HG03342 (cell line): ENCODE measurements at regions not wholly inside any gene's neighbourhood (a gene's known extent, or its start where the extent isn't known, plus 50 kb on each side); places are given as distances from the start of the nearest gene placed in this dataset.

ENCODE experiments used
- ATAC-seq: cut with Tn5 transposase; IDR thresholded peaks from one replicate; pipeline ENCODE4 v1.9.1; 2021; ENCODE audit warnings: mild to moderate bottlenecking, moderate library complexity; ENCODE audit not compliant: unreplicated experiment

DNA sequence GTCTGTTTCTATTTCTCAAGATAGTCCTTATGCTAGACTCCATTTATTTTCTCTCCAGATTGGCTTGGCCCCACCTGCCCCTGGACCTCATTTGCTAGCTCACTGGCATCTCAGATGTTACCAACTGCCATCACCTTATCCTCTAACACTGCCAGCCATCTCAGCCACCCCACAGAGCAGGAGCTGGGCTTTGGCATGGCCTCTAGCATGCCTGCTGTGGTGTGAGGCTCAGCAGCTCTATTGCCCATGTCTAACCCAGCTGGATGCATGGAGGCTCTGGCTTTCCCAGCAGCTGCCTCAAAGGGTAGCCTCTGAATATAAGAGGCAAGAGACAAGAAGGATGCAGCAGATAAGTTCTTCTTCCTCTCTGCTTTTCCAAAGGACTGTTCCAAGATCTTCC, 373.4 kb downstream of the TNS1 start:
- ATAC-seq = no peak

DNA sequence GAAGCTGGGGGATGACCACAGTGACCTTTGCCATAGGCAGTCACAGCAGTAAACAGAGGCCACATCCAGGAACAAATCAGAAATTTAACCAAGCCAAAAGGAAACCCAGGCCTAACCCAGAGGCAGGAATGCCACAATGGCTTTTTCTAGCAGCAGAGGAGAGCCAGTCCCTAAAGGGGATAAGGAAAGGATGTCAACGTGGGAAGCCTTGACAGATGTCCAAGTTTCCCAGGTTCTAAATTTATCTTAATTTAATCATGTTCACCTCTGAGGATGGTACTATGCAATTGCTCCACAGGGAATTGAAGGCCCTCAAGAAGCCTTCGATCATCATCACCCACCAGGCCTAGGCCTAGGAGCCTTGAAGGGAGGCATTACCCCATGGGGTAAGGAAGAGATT, 374.7 kb downstream of the TNS1 start:
- no peak for ATAC-seq

DNA sequence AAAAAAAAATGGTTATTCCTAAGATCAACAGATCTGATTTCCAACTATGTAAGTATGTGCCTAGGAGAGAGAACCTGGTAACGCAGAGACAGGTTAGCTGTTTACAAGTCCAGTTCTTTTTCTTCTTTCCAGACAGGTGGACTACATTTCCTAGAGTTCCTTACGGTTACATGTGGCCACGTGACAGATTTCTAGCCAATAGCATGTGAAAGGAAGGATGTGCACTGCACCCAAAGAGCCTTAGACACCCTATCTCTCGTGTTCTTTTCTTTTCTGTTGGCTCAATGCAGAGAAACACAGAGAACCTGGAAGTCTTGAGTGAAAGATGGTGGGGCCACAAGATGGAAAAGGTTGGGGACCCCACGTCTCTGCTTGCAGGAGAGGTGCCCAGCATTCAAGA, 375.9 kb downstream of the TNS1 start:
- ATAC-seq = no peak

DNA sequence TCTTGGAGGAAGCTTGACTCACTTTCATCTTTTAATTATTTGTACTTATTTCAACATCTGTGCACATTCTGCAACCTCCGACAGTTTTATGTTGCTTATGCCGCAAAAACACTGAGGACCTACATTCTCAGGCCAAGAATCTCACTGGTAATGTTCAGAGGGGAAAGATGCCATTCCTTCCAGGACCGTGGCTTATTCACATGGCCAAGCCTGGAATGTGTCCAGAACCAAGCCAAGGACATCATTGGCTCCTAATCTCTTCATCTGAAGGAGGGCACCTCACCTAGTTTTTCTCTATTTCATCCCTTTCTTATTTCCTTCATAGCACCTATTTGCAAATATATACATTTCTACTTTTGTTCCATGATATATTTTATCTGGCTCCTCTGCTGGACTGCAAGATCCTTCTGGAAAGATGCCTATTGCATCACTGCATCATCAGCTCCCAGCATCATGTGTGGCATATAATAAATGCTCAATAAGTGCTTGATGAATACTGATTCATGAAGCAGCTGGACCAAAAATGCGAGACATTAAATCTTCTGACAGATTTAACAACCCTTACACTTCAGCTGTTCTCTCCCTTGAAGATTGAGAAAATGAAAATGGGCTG, 377.1 kb downstream of the TNS1 start:
- ATAC-seq = no peak

DNA sequence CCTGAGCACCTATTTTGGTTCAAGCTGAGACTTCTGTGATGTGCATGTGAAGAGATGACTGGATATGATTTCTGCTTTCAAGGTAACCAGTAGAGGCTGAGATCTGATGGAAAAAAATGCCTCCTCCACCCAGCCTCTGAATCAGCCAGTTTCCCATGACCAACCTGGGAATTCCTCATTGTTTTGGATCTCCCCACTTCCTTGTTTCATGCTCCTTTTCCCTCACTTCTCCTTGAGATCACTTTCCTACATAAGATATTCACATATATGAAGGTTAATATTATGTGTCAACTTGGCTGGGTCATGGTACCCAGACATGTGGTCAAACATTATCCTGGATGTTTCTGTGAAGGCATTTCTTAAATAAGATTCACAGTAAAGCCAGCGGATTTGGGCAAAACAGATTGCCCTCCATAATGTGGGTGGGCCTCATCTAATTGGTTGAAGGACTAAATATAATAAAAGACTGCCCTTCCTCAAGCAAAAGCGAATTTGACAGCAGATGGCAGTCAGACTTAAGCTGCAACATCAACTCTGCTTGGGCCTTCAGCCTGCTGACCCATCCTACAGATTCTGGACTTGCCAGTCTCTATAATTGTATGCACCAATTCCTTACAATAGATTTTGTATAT, 379.4 kb downstream of the TNS1 start:
- no peak for ATAC-seq

DNA sequence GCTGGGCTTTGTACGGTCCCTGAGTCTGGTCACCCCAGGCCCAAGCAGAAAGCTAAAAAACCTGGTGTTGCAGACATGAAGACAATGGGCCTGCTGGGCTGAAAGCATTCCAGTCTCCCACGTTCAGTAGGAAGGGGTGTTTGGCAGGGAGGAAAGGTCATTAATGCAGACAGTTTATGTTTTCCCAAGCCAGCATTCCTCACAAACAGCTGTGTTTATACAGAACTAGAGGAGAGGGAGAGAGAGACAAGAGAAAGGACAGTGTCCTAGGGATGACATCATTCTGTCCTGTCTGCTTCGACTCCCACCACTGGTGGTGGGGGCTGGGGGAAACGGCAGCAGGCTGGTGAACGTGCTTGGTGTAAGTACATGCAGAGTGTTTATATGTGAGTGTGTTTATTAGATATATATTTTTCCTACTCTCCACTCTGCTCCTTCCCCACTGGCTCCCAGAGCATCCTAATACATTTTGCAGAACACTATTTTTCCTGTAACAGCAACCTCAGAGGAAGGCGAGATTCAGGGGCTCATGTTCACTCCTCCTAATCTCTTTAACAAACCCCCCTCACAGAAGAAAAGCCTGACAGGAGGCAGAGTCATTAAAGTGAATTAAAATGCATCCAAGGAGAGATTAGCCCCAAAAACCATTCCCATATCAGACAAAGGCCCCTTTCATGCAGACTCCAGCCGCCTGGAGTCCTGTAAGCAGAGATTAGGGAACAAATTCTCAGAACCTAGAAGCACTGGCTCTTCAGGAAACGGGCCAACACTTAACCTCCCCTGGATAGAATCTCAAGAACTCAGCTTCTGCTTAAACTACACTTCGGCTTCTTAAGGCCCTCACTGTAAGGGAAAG, 380.4 kb downstream of the TNS1 start:
- ATAC-seq = no peak

DNA sequence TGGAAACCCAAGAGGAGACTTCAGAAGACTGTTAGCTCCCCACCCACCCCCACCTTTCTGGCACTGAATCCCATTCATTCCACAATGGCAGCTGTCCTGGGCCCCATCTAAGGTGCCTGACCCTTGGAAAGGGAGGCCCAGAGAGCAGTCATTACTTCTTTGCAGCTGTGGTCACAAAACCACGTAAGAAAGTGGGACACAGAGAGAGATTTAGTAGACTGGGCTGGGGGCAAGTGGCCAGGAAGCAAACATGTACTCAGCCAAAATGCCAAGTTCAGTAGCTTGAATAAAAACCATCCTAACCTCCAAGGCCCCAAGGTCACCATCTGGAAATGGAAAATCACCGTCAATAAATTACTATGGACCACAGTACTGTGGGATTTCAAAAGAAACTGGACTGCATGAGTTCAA, 381.4 kb downstream of the TNS1 start:
- ATAC-seq = no peak

DNA sequence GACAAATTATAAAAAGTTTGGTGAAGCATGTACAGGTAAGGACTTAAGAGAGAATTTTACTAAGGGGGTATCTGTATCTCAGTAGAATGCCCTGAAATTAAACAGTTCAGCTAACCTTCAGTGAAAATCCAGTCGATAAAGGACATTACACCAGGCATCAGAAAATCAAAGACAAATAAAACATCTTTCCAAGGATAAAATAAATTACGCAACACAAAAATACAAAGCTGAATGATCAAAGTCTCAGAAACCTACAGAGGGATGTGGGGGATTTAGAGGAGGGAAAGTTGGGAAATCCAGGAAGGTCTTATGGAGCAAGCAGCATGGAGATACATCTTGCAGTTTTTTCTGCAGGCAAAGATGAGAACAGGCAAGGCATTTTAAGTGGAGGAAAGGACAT, 384.1 kb downstream of the TNS1 start:
- ATAC-seq = no peak

DNA sequence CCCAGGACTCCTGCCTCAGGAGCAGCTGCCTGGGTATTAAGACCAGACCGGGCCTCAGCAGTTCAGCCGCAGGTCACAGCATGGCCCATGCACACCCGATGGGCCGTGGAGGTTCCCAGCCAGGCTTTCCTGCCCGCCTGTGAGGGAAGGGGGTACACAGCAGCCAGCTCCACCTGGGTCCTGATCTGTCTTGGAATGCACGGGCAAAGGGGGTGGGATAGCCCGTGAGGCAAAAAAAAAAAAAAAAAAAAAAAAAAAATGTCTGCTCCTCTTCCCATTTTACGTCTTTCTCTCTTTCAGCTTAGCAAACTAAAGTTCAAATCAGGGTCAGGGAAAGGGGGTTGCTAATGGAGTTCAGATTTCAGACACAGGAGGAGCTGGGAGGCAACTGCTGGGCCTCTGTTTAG, 385.2 kb downstream of the TNS1 start:
- no peak for ATAC-seq

DNA sequence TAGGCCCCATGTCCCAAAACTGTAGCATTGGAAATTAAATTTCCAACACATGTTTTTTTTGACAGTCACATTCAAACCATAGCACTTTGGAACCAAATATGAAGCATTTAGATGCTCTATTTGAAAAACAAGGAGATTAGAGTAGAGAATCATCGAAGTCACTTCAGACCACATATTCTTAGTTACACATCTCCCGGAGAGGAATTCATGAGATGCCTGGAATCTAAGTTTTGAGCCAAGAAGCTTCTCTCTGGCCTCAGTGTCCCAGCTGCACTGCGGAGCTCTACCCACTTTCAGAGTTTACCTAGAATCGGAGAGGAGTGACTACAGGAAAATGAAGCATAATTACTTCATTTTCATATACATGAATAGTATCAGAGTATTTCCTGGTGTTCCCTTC, 385.9 kb downstream of the TNS1 start:
- ATAC-seq = no peak

DNA sequence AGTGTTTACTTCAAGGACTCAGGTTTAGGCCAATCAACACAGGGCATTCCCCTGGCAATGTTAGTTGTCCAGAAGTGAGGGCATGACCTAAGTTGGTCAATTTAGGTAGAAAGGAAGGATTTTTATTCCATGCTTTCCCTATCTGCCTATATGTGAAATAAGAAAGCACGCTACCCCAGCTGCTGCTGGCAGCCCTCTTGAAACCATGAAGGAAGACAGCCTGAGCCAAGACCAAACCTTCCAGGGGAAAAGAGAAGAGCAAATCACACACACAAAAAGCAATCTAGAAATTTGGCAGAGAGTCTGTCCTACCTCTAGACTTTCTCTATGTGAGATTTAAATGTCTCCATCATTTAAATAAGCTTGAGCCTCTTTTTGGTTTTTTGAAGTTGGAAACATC, 387.6 kb downstream of the TNS1 start:
- no peak for ATAC-seq

DNA sequence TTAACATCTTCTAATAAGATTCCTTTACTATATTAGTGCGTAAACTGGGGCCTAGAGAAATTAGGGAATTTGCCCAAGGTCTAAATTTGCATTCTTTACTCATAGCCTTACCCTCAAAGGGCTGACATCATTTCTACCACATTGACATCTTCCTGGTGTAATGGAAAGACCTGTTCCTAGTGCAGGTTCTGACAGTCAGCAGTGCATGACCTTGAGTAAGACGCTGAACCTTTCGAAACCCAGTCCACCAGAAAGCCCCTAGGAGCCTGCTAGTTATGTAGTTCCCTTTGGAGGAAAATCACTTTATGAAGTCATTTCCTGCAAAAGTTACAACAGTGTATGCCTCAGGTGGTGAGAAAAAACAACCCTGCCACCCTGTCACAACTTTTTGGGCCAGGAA, 388.3 kb downstream of the TNS1 start:
- peak; percentile 59 for ATAC-seq

DNA sequence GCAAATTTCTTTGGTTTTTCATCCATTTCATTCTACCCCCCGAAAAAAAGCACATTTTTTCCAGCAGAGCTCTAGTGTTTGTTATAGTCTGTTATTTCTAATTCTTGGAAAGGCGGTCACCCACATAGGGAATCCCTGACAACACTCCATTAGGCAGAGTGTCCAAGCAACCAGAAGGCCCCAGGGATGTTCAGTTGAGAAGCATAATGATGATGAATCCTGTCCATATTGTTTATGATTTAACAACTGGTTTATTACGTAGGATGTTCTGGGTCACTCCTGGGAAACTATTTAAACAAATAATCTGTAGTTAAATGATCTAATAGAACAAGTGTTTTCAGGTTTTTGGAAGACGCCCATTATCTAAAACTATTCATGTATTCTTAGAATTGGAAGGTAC, 388.7 kb downstream of the TNS1 start:
- ATAC-seq = no peak

DNA sequence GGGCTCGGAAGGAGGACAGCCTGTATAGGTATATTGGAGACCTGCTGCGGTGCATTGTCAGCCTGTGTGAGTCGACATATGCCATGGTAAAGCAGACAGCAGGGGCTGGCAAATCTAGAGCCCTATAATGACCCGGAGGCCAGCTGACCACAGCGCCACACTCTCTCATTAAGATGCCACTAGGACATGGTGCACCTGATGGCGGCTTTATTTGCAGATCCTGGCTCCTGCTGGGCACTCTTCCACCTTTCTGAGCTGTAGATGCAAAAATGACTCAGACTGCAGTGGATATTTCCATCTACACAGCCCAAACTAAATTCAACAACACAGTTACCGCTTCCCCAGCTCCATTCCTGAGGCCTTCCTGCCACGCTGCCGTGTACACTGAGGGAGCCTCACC, 389.9 kb downstream of the TNS1 start:
- ATAC-seq = no peak

DNA sequence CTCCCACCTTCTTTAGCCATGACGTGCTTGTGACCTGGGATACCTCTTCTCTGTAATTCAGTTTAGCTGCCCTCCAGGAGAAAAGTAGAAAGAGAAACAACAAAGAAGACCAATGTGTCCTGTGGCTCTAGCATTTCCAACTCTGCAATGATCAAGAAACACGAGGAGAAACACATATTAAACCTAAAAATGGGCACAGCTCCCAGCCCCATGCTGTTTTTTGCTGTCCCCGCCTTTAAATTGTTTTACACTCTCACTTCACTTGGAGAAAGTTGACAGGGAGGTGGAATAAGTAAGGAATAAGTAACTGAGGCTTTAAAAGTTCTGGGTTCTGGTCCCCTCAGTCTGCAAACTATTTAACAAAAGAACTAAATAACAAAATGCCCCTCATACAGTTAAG, 390.6 kb downstream of the TNS1 start:
- ATAC-seq = no peak

DNA sequence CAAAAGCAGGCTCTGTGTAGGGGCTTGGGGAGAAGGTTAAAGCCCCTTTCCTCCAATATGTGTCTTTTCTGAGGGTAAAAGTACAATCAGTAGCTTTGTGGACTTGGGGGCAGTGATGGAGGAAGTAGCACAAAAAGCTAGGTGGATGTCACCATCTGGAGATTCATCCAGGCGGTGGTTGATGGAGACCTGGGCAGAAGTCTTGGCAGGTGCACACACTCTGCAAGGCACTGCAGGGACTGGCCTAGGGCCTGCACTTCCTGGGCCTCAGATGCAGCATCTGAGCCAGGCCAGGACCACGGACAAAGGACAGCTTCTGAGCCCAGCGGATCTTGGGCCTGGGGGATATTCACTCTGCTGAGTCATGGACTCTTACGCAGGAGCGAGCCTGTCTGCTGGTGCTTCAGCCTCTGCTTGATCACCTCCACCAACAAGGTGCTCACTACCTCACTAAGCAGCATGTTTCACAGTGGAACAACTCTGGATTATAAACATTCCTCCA, 391.1 kb downstream of the TNS1 start:
- ATAC-seq = no peak

DNA sequence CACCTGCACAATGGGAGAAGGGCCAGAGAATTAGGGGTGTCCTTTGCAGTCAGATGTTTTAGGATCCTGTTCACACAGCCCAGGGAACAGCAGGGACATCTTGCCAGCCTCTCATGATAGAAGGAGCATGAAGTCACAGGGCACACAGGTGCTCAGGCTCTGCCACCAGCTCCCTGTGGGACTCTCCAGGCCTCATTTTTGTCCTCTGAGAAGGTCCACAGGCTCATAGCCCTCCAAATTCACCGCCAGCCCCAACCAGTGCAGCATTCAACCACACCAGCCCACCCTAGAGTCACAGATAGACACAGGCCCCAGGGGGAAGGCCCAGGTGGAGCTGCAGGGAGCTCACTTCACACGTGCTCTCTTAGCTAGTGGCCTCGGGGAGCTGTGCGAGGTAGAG, 391.7 kb downstream of the TNS1 start:
- ATAC-seq = no peak

DNA sequence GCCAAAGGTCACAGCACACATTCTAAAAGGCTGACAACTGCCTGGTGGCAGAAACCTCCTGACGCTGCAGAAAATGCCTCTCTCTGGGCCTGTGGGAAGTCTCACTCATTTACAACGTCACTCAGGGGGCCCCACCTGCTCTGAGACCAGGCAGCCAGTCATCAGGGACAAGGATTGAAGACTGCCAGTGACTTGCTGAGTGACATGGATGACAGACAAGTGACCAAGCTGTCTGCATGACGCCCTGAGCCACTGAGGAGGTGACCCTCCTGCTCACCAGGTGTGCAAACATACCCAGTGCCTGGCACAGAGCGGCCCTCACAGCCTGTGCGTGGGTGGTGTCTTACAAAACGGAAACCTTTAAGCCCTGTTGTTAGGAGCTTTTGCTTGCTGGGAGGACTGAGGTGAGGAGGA, 392.4 kb downstream of the TNS1 start:
- no peak for ATAC-seq

DNA sequence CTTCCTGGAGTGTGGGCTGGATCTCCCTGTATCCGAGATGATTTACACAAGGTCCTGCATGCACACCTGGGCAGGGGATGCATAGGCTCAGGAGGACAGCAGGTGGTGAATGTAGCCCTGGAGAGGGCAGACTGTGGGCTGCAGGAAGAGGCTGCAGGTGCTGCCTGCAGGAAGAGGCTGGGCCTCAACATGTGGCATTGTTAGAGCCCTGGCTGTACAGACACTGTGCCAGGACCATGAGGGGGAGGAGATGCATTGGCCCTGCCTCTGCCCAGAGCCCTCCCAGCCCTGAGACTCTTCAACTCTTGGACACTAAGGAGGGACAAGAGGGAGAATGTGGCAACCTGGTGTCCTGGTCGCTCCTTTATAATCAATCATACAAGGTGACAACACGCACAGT, 392.8 kb downstream of the TNS1 start:
- ATAC-seq = no peak

DNA sequence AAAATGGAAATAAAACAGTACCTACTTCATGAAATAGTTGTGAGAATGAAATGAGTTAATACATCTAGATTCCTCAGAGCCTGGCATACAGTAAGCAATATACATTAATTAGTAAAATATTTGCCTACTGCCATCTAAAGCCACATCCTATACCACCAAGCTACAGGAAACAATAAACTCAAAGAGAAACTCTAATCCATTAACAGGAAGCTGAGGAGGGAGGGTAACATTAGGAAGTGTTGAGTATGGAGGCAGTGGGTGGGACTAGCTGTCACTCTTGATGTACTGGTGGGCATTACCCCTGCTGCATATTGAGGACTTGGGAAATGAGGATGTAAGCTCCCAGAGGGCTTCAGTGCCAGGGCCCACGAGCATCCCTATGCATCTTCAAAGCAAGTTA, 396.5 kb downstream of the TNS1 start:
- no peak for ATAC-seq

DNA sequence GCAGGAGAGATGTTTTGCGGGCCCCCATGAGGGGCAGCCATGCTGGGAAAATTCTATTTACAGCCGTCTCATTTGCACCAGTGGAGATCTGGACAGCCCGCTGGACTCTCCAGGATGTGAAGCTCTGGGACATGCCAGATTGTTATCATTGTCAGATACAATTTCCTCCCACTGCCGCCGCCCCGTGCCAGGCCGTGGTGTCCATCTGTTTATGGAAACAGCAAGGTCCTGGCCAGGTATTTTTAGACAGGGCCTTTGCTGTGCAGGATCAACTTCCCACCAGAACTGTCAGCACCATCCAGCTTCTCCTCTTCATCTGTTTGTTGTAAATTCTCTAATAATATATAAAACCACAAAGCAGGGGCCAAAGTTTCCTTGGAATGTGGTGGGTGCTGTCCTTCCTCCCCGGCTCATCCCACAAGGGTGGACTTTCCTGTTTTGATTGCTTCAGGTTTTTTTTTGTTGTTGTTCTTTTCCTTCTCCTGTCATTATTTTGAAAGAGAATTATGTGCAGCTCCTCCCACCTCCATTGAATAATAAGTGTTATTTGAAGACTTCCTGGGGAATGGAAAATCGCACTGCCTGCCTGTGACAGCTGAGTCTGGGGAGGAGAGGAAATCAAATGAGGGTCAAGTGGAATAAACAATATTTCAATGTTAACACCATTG, 398.1 kb downstream of the TNS1 start:
- ATAC-seq = no peak

DNA sequence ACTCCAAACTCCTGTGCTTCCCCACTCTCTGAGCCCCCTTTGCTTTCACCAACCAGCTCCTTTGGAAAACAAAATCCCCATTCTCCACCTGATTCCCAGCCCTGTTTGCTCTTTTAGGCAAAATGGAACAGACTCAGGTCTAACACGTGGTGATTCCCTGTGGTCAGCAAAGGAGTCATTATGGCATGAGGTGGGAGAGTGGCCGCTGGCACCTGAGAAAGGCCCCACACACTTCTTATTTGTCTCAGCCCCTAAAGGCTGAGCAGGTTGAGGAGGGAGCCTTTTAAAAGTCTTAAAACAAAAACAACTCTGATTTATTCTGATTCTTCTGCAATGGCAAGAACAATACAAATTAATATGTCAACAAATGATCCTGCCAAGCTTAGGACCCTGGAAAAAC, 401.2 kb downstream of the TNS1 start:
- ATAC-seq = no peak
